ENCODE measurements at regions not wholly inside any gene's neighbourhood (a gene's known extent, or its start where the extent isn't known, plus 50 kb on each side); places are given as distances from the start of the nearest gene placed in this dataset.

DNA sequence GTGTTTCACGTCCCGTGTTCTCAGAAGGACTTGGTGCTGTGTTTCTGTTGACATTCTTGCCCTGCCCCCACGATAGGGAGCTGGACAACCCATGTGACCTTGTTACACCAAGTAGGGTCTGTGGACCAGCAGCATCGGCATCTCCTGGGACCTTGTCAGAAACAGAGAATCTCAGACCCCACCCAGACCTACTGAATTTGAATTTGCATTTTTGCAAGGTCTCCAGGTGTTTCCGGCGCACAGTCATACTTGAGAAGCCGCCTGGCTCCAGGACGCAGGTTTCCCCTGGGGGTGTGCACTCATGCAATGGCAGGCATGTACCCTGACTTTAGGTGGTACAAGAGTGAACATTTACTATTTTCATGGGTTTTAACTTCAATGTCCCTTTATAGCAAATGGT, 117.9 kb downstream of the TLE3 start:
- H3K79me1 ChIP-seq (ENCODE audit: low read depth in 1 of 2, low read length in 2 of 2) = no peaks in the 10 kb centered on the region
- no peak overlapping the region for H3K27ac ChIP-seq (ENCODE audit: insufficient read depth, low read length)
- no peaks in the 10 kb centered on the region for H3K9me3 ChIP-seq (ENCODE audit: control insufficient read depth, insufficient read depth, low read length)
- no peak overlapping the region for H2AFZ ChIP-seq (replicated peaks; ENCODE audit: low read length, poor library complexity)
- no peak overlapping the region for H4K8ac ChIP-seq (ENCODE audit: low read depth in 2 of 2, low read length in 2 of 2)
- in situ Hi-C loops (cut with MboI; ENCODE audit: low sequenced_read_pairs) (no loop called here), intact Hi-C loops (cut with micrococcal nuclease) (loop anchor here (10.0 kb wide), 1 partner anchor 505 kb away; no protein-coding TSS in a partner anchor), dilution Hi-C loops (cut with HindIII; ENCODE audit: low sequenced_read_pairs, unreplicated experiment) (no loop called here)
- no peaks in the 10 kb centered on the region for H3K36me3 ChIP-seq (ENCODE audit: control insufficient read depth, insufficient read depth, low read length)
- H3K14ac ChIP-seq (replicated peaks; ENCODE audit: low read depth, low read length) = no peak overlapping the region
- H3K56ac ChIP-seq (ENCODE audit: extremely low read depth, insufficient read depth, low read length) = no peak overlapping the region
- no peak overlapping the region for H4K5ac ChIP-seq (ENCODE audit: low read depth, low read length)
- TF ChIP-seq FOS (IDR thresholded peaks at IDR 0.05; ENCODE audit: low read depth, low read length) (no peak), USF2 (IDR thresholded peaks at IDR 0.05; ENCODE audit: low read depth, low read length) (no peak), ELK1 (IDR thresholded peaks at IDR 0.05; ENCODE audit: borderline replicate concordance, low read depth, low read length) (no peak), RCOR1 (IDR thresholded peaks at IDR 0.05; ENCODE audit: insufficient replicate concordance, low read length) (no peak)
- no peak overlapping the region for H2BK5ac ChIP-seq (ENCODE audit: low read depth, low read length, poor library complexity, severe bottlenecking)
- no peaks in the 10 kb centered on the region for H3K9me1 ChIP-seq (ENCODE audit: insufficient read depth, low read length)
- H2BK20ac ChIP-seq (ENCODE audit: low read depth, low read length) = no peak overlapping the region
- POLR2A ChIA-PET (ENCODE audit: unreplicated experiment) = no interaction called here
- H2BK15ac ChIP-seq (ENCODE audit: low read depth, low read length) = no peak overlapping the region
- ATAC-seq (ENCODE audit: low read depth) = no peak
- WGBS, 2 experiments (ENCODE audit: extremely low coverage in 2 of 2, insufficient read length in 1 of 2) = 40% methylated on average over 1 of the region's 8 CpGs; no CpG with 5 or more reads in 1 of the 2 experiments
- no peaks in the 10 kb centered on the region for H3K4me1 ChIP-seq (ENCODE audit: control insufficient read depth, insufficient read depth, low read length)
- no peak overlapping the region for H3K4me3 ChIP-seq (ENCODE audit: insufficient read depth, low read depth, low read length)
- no peak overlapping the region for H3K4ac ChIP-seq (ENCODE audit: low read depth, low read length)
- H2AK5ac ChIP-seq (ENCODE audit: low read depth, low read length) = no peak overlapping the region
- no peak overlapping the region for H3K4me2 ChIP-seq (ENCODE audit: low read depth, low read length)
- no peak overlapping the region for H2AK9ac ChIP-seq (replicated peaks; ENCODE audit: low read depth, low read length, poor library complexity)
- DNase-seq = no peak
- H3K18ac ChIP-seq (ENCODE audit: low read depth, low read length) = no peak overlapping the region
- no peak overlapping the region for H3K9ac ChIP-seq (ENCODE audit: low read depth, low read length)
- CTCF ChIA-PET = no interaction called here
- H4K91ac ChIP-seq (ENCODE audit: insufficient read depth, low read depth, low read length) = no peak overlapping the region
- H3K27me3 ChIP-seq (ENCODE audit: control insufficient read depth, insufficient read depth, low read length) = peaks cover 39% of the 10 kb centered on the region
- no peak overlapping the region for H2BK120ac ChIP-seq (ENCODE audit: low read depth, low read length)
- H3K23ac ChIP-seq (ENCODE audit: low read depth, low read length) = no peak overlapping the region
- no TSS peak for BruUV-seq (replicated peaks)
- H4K20me1 ChIP-seq (ENCODE audit: insufficient read depth, low read length) = 0 out of 2 replicates have a peak, but pooled peaks cover 4% of the 10 kb centered on the region
